ENCODE measurements at regions not wholly inside any gene's neighbourhood (a gene's known extent, or its start where the extent isn't known, plus 50 kb on each side); places are given as distances from the start of the nearest gene placed in this dataset.
A peak's percentile ranks its signal among the peaks of the same experiment; 100 is the strongest.

GRCh38 chr3:187912007-187912406, 166.7 kb upstream of the BCL6 start:
- DNase-seq: no peak
- H3K9me3 Mint-ChIP-seq: no peaks in the 10 kb centered on the region
- no peak overlapping the region for H3K27ac ChIP-seq (ENCODE audit: low read length)
- H3K36me3 ChIP-seq (ENCODE audit: control insufficient read depth in 2 of 2, extremely low read depth in 1 of 2, insufficient read depth in 1 of 2, low read length in 1 of 2): no peaks in the 10 kb centered on the region
- no peaks in the 10 kb centered on the region for H3K27me3 Mint-ChIP-seq
- CTCF ChIA-PET: no interaction called here
- H3K9me3 ChIP-seq: no peaks in the 10 kb centered on the region
- H3K4me3 ChIP-seq (ENCODE audit: control insufficient read depth in 1 of 2, extremely low read depth in 1 of 2, low read length in 1 of 2): no peak overlapping the region
- H3K27me3 ChIP-seq (replicated peaks in 1 of 2; ENCODE audit: control insufficient read depth in 2 of 2, extremely low read depth in 1 of 2, insufficient read depth in 2 of 2, low read length in 1 of 2): no peaks in the 10 kb centered on the region
- no peak for ATAC-seq (replicated peaks in 1 of 4)
- no CpG with 5 or more reads among the region's 3 CpGs for WGBS (ENCODE audit: insufficient coverage)
- POLR2A ChIA-PET: interaction anchor here in 1 of 2 donors (0.7 kb wide), 1 partner anchor 14 kb away, joined by 3 read pairs; no protein-coding TSS in a partner anchor
- peaks cover 6 to 19% (median 8%) of the 10 kb centered on the region in 3 donors for H3K4me1 Mint-ChIP-seq
- H3K36me3 Mint-ChIP-seq: no peaks in the 10 kb centered on the region
- no peak overlapping the region for H3K4me3 Mint-ChIP-seq
- peaks cover 0 to 2% of the 10 kb centered on the region in 2 experiments for H3K4me1 ChIP-seq (ENCODE audit: control insufficient read depth in 1 of 2, extremely low read depth in 1 of 2, insufficient read depth in 2 of 2, low read length in 2 of 2)
- H3K27ac Mint-ChIP-seq: no peak overlapping the region

DNA sequence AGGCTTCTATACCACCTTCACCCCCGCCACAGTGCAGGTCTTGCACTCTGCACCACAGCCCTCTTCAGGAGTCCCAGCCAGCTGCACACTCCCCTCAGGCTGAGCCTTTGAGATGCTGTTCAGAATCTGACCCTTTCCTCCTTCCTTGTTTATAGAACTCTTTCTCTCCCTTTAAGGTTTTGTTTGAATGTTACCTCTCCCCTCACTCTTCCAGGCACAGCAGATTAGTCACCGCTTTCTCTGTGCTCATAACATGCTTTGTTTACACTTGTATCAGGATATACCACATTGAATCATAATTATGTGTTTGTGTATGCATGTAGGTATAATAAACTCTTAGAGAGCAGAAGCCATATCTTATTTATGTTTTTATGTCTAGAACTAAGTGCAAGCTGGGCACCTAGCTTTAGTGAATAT, 168.4 kb upstream of the BCL6 start:
- no peak overlapping the region for H3K27ac ChIP-seq (ENCODE audit: low read length)
- ChIA-PET POLR2A (no interaction called here), CTCF (no interaction called here)
- H3K4me3 ChIP-seq (ENCODE audit: control insufficient read depth in 1 of 2, extremely low read depth in 1 of 2, low read length in 1 of 2): no peak overlapping the region
- DNase-seq (no peak), ATAC-seq (replicated peaks in 1 of 4) (no peak)
- H3K4me1 ChIP-seq (ENCODE audit: control insufficient read depth in 1 of 2, extremely low read depth in 1 of 2, insufficient read depth in 2 of 2, low read length in 2 of 2): peaks cover 6 to 14% of the 10 kb centered on the region in 2 experiments
- Mint-ChIP-seq H3K9me3 (no peaks in the 10 kb centered on the region), H3K27ac (no peak overlapping the region), H3K4me1 (peaks cover 11 to 32% (median 20%) of the 10 kb centered on the region in 3 donors), H3K4me3 (no peak overlapping the region), H3K36me3 (no peaks in the 10 kb centered on the region), H3K27me3 (no peaks in the 10 kb centered on the region)
- no peaks in the 10 kb centered on the region for H3K27me3 ChIP-seq (replicated peaks in 1 of 2; ENCODE audit: control insufficient read depth in 2 of 2, extremely low read depth in 1 of 2, insufficient read depth in 2 of 2, low read length in 1 of 2)
- 100% methylated on average over 1 of the region's 2 CpGs for WGBS (ENCODE audit: insufficient coverage)
- no peaks in the 10 kb centered on the region for H3K9me3 ChIP-seq
- no peaks in the 10 kb centered on the region for H3K36me3 ChIP-seq (ENCODE audit: control insufficient read depth in 2 of 2, extremely low read depth in 1 of 2, insufficient read depth in 1 of 2, low read length in 1 of 2)

GRCh38 chr3:187914231-187914630, 169.0 kb upstream of the BCL6 start:
- Histone ChIP-seq H3K27ac (ENCODE audit: low read length) (no peak overlapping the region), H3K4me1 (ENCODE audit: control insufficient read depth in 1 of 2, extremely low read depth in 1 of 2, insufficient read depth in 2 of 2, low read length in 2 of 2) (peaks cover 11 to 20% of the 10 kb centered on the region in 2 experiments), H3K9me3 (no peaks in the 10 kb centered on the region), H3K36me3 (ENCODE audit: control insufficient read depth in 2 of 2, extremely low read depth in 1 of 2, insufficient read depth in 1 of 2, low read length in 1 of 2) (no peaks in the 10 kb centered on the region), H3K27me3 (replicated peaks in 1 of 2; ENCODE audit: control insufficient read depth in 2 of 2, extremely low read depth in 1 of 2, insufficient read depth in 2 of 2, low read length in 1 of 2) (no peaks in the 10 kb centered on the region), H3K4me3 (ENCODE audit: control insufficient read depth in 1 of 2, extremely low read depth in 1 of 2, low read length in 1 of 2) (no peak overlapping the region)
- 89% methylated on average over 1 of the region's 7 CpGs for WGBS (ENCODE audit: insufficient coverage)
- no peaks in the 10 kb centered on the region for H3K36me3 Mint-ChIP-seq
- no peak for DNase-seq
- no peak overlapping the region for H3K4me3 Mint-ChIP-seq
- no peaks in the 10 kb centered on the region for H3K27me3 Mint-ChIP-seq
- ATAC-seq (replicated peaks in 1 of 4): no peak
- no peak overlapping the region for H3K27ac Mint-ChIP-seq
- H3K4me1 Mint-ChIP-seq: peaks cover 17 to 39% (median 26%) of the 10 kb centered on the region in 3 donors
- no peaks in the 10 kb centered on the region for H3K9me3 Mint-ChIP-seq
- ChIA-PET CTCF (no interaction called here), POLR2A (no interaction called here)

GRCh38 chr3:187916072-187916471, 170.8 kb upstream of the BCL6 start:
- Mint-ChIP-seq H3K27me3 (no peaks in the 10 kb centered on the region), H3K9me3 (no peaks in the 10 kb centered on the region), H3K36me3 (no peaks in the 10 kb centered on the region), H3K4me1 (peaks cover 32 to 54% (median 40%) of the 10 kb centered on the region in 3 donors), H3K27ac (no peak overlapping the region), H3K4me3 (no peak overlapping the region)
- no peaks in the 10 kb centered on the region for H3K9me3 ChIP-seq
- no peaks in the 10 kb centered on the region for H3K36me3 ChIP-seq (ENCODE audit: control insufficient read depth in 2 of 2, extremely low read depth in 1 of 2, insufficient read depth in 1 of 2, low read length in 1 of 2)
- POLR2A ChIA-PET: no interaction called here
- DNase-seq: no peak
- H3K27ac ChIP-seq (ENCODE audit: low read length): no peak overlapping the region
- H3K4me3 ChIP-seq (ENCODE audit: control insufficient read depth in 1 of 2, extremely low read depth in 1 of 2, low read length in 1 of 2): no peak overlapping the region
- H3K27me3 ChIP-seq (replicated peaks in 1 of 2; ENCODE audit: control insufficient read depth in 2 of 2, extremely low read depth in 1 of 2, insufficient read depth in 2 of 2, low read length in 1 of 2): no peaks in the 10 kb centered on the region
- ATAC-seq (replicated peaks in 1 of 4): no peak
- CTCF ChIA-PET: no interaction called here
- H3K4me1 ChIP-seq (ENCODE audit: control insufficient read depth in 1 of 2, extremely low read depth in 1 of 2, insufficient read depth in 2 of 2, low read length in 2 of 2): peaks cover 16 to 37% of the 10 kb centered on the region in 2 experiments
- no CpG with 5 or more reads among the region's 2 CpGs for WGBS (ENCODE audit: insufficient coverage)

- H3K27me3 ChIP-seq (replicated peaks in 1 of 2; ENCODE audit: control insufficient read depth in 2 of 2, extremely low read depth in 1 of 2, insufficient read depth in 2 of 2, low read length in 1 of 2): no peaks in the 10 kb centered on the region
- ATAC-seq (replicated peaks in 1 of 4) (no peak), DNase-seq (no peak)
- POLR2A ChIA-PET: interaction anchor here in 1 of 2 donors (0.6 kb wide), 2 partner anchors 20 to 423 kb away, joined by 3 read pairs; no protein-coding TSS in a partner anchor
- Mint-ChIP-seq H3K27me3 (no peaks in the 10 kb centered on the region), H3K4me1 (peaks cover 46 to 70% (median 54%) of the 10 kb centered on the region in 3 donors), H3K4me3 (peak overlapping the region in 1 of 3 donors; percentile 77), H3K9me3 (no peaks in the 10 kb centered on the region), H3K27ac (peak overlapping the region; percentile 92), H3K36me3 (no peaks in the 10 kb centered on the region)
- H3K4me1 ChIP-seq (ENCODE audit: control insufficient read depth in 1 of 2, extremely low read depth in 1 of 2, insufficient read depth in 2 of 2, low read length in 2 of 2): peaks cover 16 to 52% of the 10 kb centered on the region in 2 experiments
- H3K9me3 ChIP-seq: no peaks in the 10 kb centered on the region
- 25% methylated on average over 2 of the region's 5 CpGs for WGBS (ENCODE audit: insufficient coverage)
- CTCF ChIA-PET: interaction anchor here (0.5 to 1.3 kb wide), 3 partner anchors 119 to 287 kb away, joined by 3 to 7 read pairs (median 3); no protein-coding TSS in a partner anchor
- H3K36me3 ChIP-seq (ENCODE audit: control insufficient read depth in 2 of 2, extremely low read depth in 1 of 2, insufficient read depth in 1 of 2, low read length in 1 of 2): no peaks in the 10 kb centered on the region
- H3K4me3 ChIP-seq (ENCODE audit: control insufficient read depth in 1 of 2, extremely low read depth in 1 of 2, low read length in 1 of 2): no peak overlapping the region
- peak overlapping the region; percentile 71 for H3K27ac ChIP-seq (ENCODE audit: low read length)
Measured at GRCh38 chr3:187918081-187918644, 172.9 kb upstream of the BCL6 start.

DNA sequence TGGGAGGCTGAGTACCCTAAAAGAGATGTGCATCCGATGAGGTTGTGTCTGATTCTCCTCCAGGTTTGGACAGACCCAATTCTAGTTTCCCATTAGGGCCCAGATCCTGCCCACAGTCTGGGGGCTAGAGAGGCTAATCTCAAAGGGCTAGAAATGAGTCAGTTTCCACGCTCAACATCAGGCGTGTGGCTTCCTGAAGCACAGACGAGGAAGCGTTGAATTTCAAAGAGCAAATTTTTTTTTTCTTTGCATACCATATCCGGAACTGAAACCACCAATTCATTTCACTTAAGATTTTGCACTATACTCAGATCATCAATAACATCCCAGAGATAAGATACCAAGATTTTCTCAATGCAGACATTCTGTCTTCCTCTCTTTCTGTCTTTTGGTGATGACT, 173.8 kb upstream of the BCL6 start:
- H3K4me3 ChIP-seq (ENCODE audit: control insufficient read depth in 1 of 2, extremely low read depth in 1 of 2, low read length in 1 of 2): peak overlapping the region; percentile 28 to 52
- ChIA-PET POLR2A (no interaction called here), CTCF (interaction anchor here in 1 of 2 donors (1.1 kb wide), 1 partner anchor 120 kb away, joined by 3 read pairs; no protein-coding TSS in a partner anchor)
- 0% methylated on average over 3 of the region's 6 CpGs for WGBS (ENCODE audit: insufficient coverage)
- H3K4me1 Mint-ChIP-seq: peaks cover 40 to 71% (median 51%) of the 10 kb centered on the region in 3 donors
- H3K9me3 Mint-ChIP-seq: peaks cover 0 to 3% (median 0%) of the 10 kb centered on the region in 3 donors
- peak overlapping the region; percentile 70 to 77 (median 74) for H3K4me3 Mint-ChIP-seq
- DNase-seq (peak in 34 of 35 experiments; percentile 8 to 75 (median 34)), ATAC-seq (replicated peaks in 1 of 4) (peak; percentile 87 to 94 (median 90))
- H3K4me1 ChIP-seq (ENCODE audit: control insufficient read depth in 1 of 2, extremely low read depth in 1 of 2, insufficient read depth in 2 of 2, low read length in 2 of 2): peaks cover 16 to 53% of the 10 kb centered on the region in 2 experiments
- H3K36me3 Mint-ChIP-seq: no peaks in the 10 kb centered on the region
- H3K27ac ChIP-seq (ENCODE audit: low read length): peak overlapping the region; percentile 71
- no peaks in the 10 kb centered on the region for H3K27me3 Mint-ChIP-seq
- H3K9me3 ChIP-seq: no peaks in the 10 kb centered on the region
- peak overlapping the region; percentile 92 for H3K27ac Mint-ChIP-seq
- no peaks in the 10 kb centered on the region for H3K36me3 ChIP-seq (ENCODE audit: control insufficient read depth in 2 of 2, extremely low read depth in 1 of 2, insufficient read depth in 1 of 2, low read length in 1 of 2)
- H3K27me3 ChIP-seq (replicated peaks in 1 of 2; ENCODE audit: control insufficient read depth in 2 of 2, extremely low read depth in 1 of 2, insufficient read depth in 2 of 2, low read length in 1 of 2): no peaks in the 10 kb centered on the region

Measured in T-cell (primary cell).